Uterus (tissue), 2 donors: ENCODE measurements at regions not wholly inside any gene's neighbourhood (a gene's known extent, or its start where the extent isn't known, plus 50 kb on each side); places are given as distances from the start of the nearest gene placed in this dataset.

Experiments used
- CTCF ChIP-seq, 4 experiments: fragments of 200-600 bp in 2 of 4; fragments of 450-650 bp in 2 of 4; sonication (generic) in 2 of 4; IDR thresholded peaks; one replicate each; pipeline ENCODE4 v1.5.1; 2016 to 2019; ENCODE audit warnings: antibody characterized with exemption in 4 of 4, mild to moderate bottlenecking in 2 of 4, moderate library complexity in 1 of 4
- POLR2A ChIP-seq, 2 donors: fragments of 450-650 bp; IDR thresholded peaks; one replicate each; pipeline ENCODE4 v1.6.1; 2016; ENCODE audit warnings: antibody characterized with exemption in 2 of 2, mild to moderate bottlenecking in 1 of 2, moderate library complexity in 1 of 2

- TF ChIP-seq CTCF (IDR thresholded peaks at IDR 0.05) (no peak), POLR2A (IDR thresholded peaks at IDR 0.05) (no peak)
Measured at GRCh38 chr6:91565207-91565606, 978.3 kb upstream of the MAP3K7 start.
